SK-N-SH treated with all-trans-retinoic acid at 6 μM for 48 hours (cell line): ENCODE measurements at regions not wholly inside any gene's neighbourhood (a gene's known extent, or its start where the extent isn't known, plus 50 kb on each side); places are given as distances from the start of the nearest gene placed in this dataset.

Experiments used
- ATAC-seq: fragments of 200-7000 bp; cut with Tn5 transposase; 3 replicates; pipeline ENCODE4 v1.9.1; 2020; ENCODE audit warnings: mild to moderate bottlenecking, moderate library complexity
- ARNTL ChIP-seq: fragments of 450-650 bp; formaldehyde crosslinking; IDR thresholded peaks from 2 replicates; pipeline ENCODE4 v1.5.0; 2020; ENCODE audit warnings: low read depth, mild to moderate bottlenecking, moderate library complexity, borderline replicate concordance
- CREB5 ChIP-seq: fragments of 250-450 bp; sonication (Bioruptor Pico); IDR thresholded peaks from 2 replicates; pipeline ENCODE4 v1.5.1; 2020; ENCODE audit warnings: low read depth, mild to moderate bottlenecking, moderate library complexity
- CSDC2 ChIP-seq: fragments of 250-450 bp; sonication (Bioruptor Pico); IDR thresholded peaks from 2 replicates; pipeline ENCODE4 v1.5.0; 2020; ENCODE audit warnings: mild to moderate bottlenecking, moderate library complexity
- CSRNP3 ChIP-seq: fragments of 250-450 bp; sonication (Bioruptor Pico); IDR thresholded peaks from 2 replicates; pipeline ENCODE4 v1.5.1; 2021; ENCODE audit warnings: mild to moderate bottlenecking, moderate library complexity
- ESRRG ChIP-seq: fragments of 250-450 bp; sonication (Bioruptor Pico); IDR thresholded peaks from 2 replicates; pipeline ENCODE4 v1.6.1; 2021; ENCODE audit warnings: mild to moderate bottlenecking
- GLIS3 ChIP-seq: fragments of 250-450 bp; sonication (Bioruptor Pico); IDR thresholded peaks from 2 replicates; pipeline ENCODE4 v1.5.0; 2020; ENCODE audit warnings: mild to moderate bottlenecking, moderate library complexity
- ISL1 ChIP-seq: fragments of 250-450 bp; sonication (Bioruptor Pico); IDR thresholded peaks from 2 replicates; pipeline ENCODE4 v2.1.2; 2022; ENCODE audit warnings: mild to moderate bottlenecking, moderate library complexity
- PATZ1 ChIP-seq: fragments of 250-450 bp; sonication (Bioruptor Pico); IDR thresholded peaks from 2 replicates; pipeline ENCODE4 v1.8.0; 2020; ENCODE audit warnings: mild to moderate bottlenecking, moderate library complexity, borderline replicate concordance
- POU6F1 ChIP-seq: fragments of 250-450 bp; sonication (Bioruptor Pico); IDR thresholded peaks from 2 replicates; pipeline ENCODE4 v1.8.0; 2021; ENCODE audit warnings: low read depth, mild to moderate bottlenecking, moderate library complexity, borderline replicate concordance
- PPARA ChIP-seq: fragments of 250-450 bp; sonication (Bioruptor Pico); IDR thresholded peaks from 2 replicates; pipeline ENCODE4 v1.5.0; 2020; ENCODE audit warnings: mild to moderate bottlenecking, borderline replicate concordance
- RARB ChIP-seq: fragments of 250-450 bp; sonication (Bioruptor Pico); IDR thresholded peaks from 2 replicates; pipeline ENCODE4 v1.8.0; 2021; ENCODE audit warnings: mild to moderate bottlenecking, moderate library complexity
- SNAI2 ChIP-seq: fragments of 250-450 bp; sonication (Bioruptor Pico); IDR thresholded peaks from 2 replicates; pipeline ENCODE4 v1.5.0; 2020; ENCODE audit warnings: mild to moderate bottlenecking, moderate library complexity
- TCF4 ChIP-seq: fragments of 250-450 bp; sonication (Bioruptor Pico); IDR thresholded peaks from 2 replicates; pipeline ENCODE4 v1.8.0; 2021; ENCODE audit warnings: mild to moderate bottlenecking, moderate library complexity, borderline replicate concordance
- TOX ChIP-seq: fragments of 250-450 bp; sonication (Bioruptor Pico); IDR thresholded peaks from 2 replicates; pipeline ENCODE4 v1.8.0; 2021; ENCODE audit warnings: mild to moderate bottlenecking, moderate library complexity, borderline replicate concordance
- TSHZ2 ChIP-seq: fragments of 250-450 bp; sonication (Bioruptor Pico); IDR thresholded peaks from 2 replicates; pipeline ENCODE4 v1.5.0; 2020; ENCODE audit warnings: mild to moderate bottlenecking, moderate library complexity
- ZFP3 ChIP-seq: fragments of 250-450 bp; sonication (Bioruptor Pico); IDR thresholded peaks from 2 replicates; pipeline ENCODE4 v1.5.0; 2020; ENCODE audit warnings: mild to moderate bottlenecking, moderate library complexity
- ZNF565 ChIP-seq: fragments of 450-650 bp; formaldehyde crosslinking; conservative IDR thresholded peaks from 2 replicates; pipeline ENCODE4 v1.5.0; 2020; ENCODE audit warnings: low read depth, mild to moderate bottlenecking, moderate library complexity
- ZNF70 ChIP-seq: fragments of 450-650 bp; formaldehyde crosslinking; IDR thresholded peaks from 2 replicates; pipeline ENCODE4 v1.5.0; 2020; ENCODE audit warnings: mild to moderate bottlenecking, moderate library complexity
- ZNF8 ChIP-seq: fragments of 450-650 bp; formaldehyde crosslinking; IDR thresholded peaks from 2 replicates; pipeline ENCODE4 v1.5.0; 2020; ENCODE audit warnings: mild to moderate bottlenecking, moderate library complexity

GRCh38 chr22:22067192-22067591 lies 84.6 kb upstream of the TOP3B start:
- no peak for ATAC-seq

GRCh38 chr22:22064580-22064979 lies 82.0 kb upstream of the TOP3B start:
- no peak for ATAC-seq

More at GRCh38 chr22:22067192-22067591, 84.6 kb upstream of the TOP3B start:
- TF ChIP-seq TCF4 (CRISPR knock-in tag) (no peak), ESRRG (no peak), PPARA (no peak), ZNF70 (CRISPR knock-in tag) (no peak), GLIS3 (CRISPR knock-in tag) (no peak), CREB5 (CRISPR knock-in tag) (no peak), ISL1 (CRISPR knock-in tag) (no peak), ZNF565 (CRISPR knock-in tag) (no peak)

GRCh38 chr22:22062306-22062793 lies 79.8 kb upstream of the TOP3B start:
- TF ChIP-seq POU6F1 = no peak
- TF ChIP-seq TSHZ2 (CRISPR knock-in tag) = no peak
- TF ChIP-seq GLIS3 (CRISPR knock-in tag) = no peak
- no peak for TF ChIP-seq PPARA
- no peak for TF ChIP-seq ESRRG
- no peak for TF ChIP-seq CSRNP3 (CRISPR knock-in tag)
- no peak for TF ChIP-seq TOX (CRISPR knock-in tag)
- no peak for TF ChIP-seq PATZ1 (CRISPR knock-in tag)
- no peak for TF ChIP-seq SNAI2 (CRISPR knock-in tag)
- TF ChIP-seq ARNTL = no peak
- no peak for TF ChIP-seq ZNF8 (CRISPR knock-in tag)
- no peak for TF ChIP-seq ZFP3 (CRISPR knock-in tag)
- ATAC-seq = no peak

More at GRCh38 chr22:22064580-22064979, 82.0 kb upstream of the TOP3B start:
- no peak for TF ChIP-seq ZNF70 (CRISPR knock-in tag)
- TF ChIP-seq RARB = no peak
- TF ChIP-seq, all 23 proteins: peak for 0

GRCh38 chr22:22061085-22062077 lies 78.8 kb upstream of the TOP3B start:
- ATAC-seq = peak; percentile 34; the same call in 1 of the 3 replicates
- TF ChIP-seq ZNF8 (CRISPR knock-in tag) (no peak), PATZ1 (CRISPR knock-in tag) (no peak), ZNF70 (CRISPR knock-in tag) (no peak), POU6F1 (no peak), TOX (CRISPR knock-in tag) (no peak), SNAI2 (CRISPR knock-in tag) (no peak), CSDC2 (CRISPR knock-in tag) (no peak), CSRNP3 (CRISPR knock-in tag) (no peak), TCF4 (CRISPR knock-in tag) (no peak)
